Mucosa of descending colon (tissue), 3 donors: ENCODE measurements at regions not wholly inside any gene's neighbourhood (a gene's known extent, or its start where the extent isn't known, plus 50 kb on each side); places are given as distances from the start of the nearest gene placed in this dataset.
"Not testable (repeated sequence)": the region's sequence is repeated elsewhere in the genome, so short reads cannot be mapped to it uniquely, and the experiment has no call there.

ENCODE experiments used
- ATAC-seq: fragments of 200-7000 bp; cut with Tn5 transposase; one replicate; pipeline ENCODE4 v1.9.1; 2020; ENCODE audit warnings: mild to moderate bottlenecking, moderate library complexity
- DNase-seq, 3 donors: peaks; one replicate each; pipeline ENCODE4 v3.0.0-alpha.2; 2020
- H3K36me3 ChIP-seq: fragments of 200-600 bp; one replicate; pipeline ENCODE4 v1.8.0; 2021; ENCODE audit warnings: low read depth, mild to moderate bottlenecking
- H3K4me1 ChIP-seq: fragments of 200-600 bp; one replicate; pipeline ENCODE4 v1.8.0; 2021; ENCODE audit warnings: low read depth, mild to moderate bottlenecking
- H3K4me3 ChIP-seq: fragments of 200-600 bp; one replicate; pipeline ENCODE4 v1.8.0; 2021; ENCODE audit warnings: mild to moderate bottlenecking
- H3K9me3 ChIP-seq: fragments of 200-600 bp; one replicate; pipeline ENCODE4 v1.8.0; 2021; ENCODE audit warnings: mild to moderate bottlenecking
- intact Hi-C, 2 donors: fragments of 100-400 bp; cut with DNase I in 1 of 2; cut with micrococcal nuclease in 1 of 2; formaldehyde crosslinking; loops; one replicate each; pipeline versions ENCODE4 v1.11.0 to v1.11.1; 2022; cut with DNase I, micrococcal nuclease
- TF ChIP-seq, protein P1 (sequence below): fragments of 200-600 bp; IDR thresholded peaks from one replicate; pipeline ENCODE4 v1.8.0; 2022; ENCODE audit warnings: antibody characterized with exemption, mild to moderate bottlenecking
- donor health status: DM: no; HTN: no; CAD: no; lungs with moderate emphysema.
- donor health status: DM: no; HTN: no; CAD: no.
- donor health status: DM: no; HTN: yes; CAD: no.

GRCh38 chr3:154850921-154851320, 229.2 kb upstream of the MME start:
- TF ChIP-seq, protein P1, sequence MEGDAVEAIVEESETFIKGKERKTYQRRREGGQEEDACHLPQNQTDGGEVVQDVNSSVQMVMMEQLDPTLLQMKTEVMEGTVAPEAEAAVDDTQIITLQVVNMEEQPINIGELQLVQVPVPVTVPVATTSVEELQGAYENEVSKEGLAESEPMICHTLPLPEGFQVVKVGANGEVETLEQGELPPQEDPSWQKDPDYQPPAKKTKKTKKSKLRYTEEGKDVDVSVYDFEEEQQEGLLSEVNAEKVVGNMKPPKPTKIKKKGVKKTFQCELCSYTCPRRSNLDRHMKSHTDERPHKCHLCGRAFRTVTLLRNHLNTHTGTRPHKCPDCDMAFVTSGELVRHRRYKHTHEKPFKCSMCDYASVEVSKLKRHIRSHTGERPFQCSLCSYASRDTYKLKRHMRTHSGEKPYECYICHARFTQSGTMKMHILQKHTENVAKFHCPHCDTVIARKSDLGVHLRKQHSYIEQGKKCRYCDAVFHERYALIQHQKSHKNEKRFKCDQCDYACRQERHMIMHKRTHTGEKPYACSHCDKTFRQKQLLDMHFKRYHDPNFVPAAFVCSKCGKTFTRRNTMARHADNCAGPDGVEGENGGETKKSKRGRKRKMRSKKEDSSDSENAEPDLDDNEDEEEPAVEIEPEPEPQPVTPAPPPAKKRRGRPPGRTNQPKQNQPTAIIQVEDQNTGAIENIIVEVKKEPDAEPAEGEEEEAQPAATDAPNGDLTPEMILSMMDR, result no peak
- Histone ChIP-seq H3K4me1 (no peaks in the 10 kb centered on the region), H3K4me3 (no peak overlapping the region), H3K9me3 (no peaks in the 10 kb centered on the region), H3K36me3 (no peaks in the 10 kb centered on the region)
- intact Hi-C loops, result no loop called here
- DNase-seq, result no peak
- peak; percentile 51 for ATAC-seq

DNA sequence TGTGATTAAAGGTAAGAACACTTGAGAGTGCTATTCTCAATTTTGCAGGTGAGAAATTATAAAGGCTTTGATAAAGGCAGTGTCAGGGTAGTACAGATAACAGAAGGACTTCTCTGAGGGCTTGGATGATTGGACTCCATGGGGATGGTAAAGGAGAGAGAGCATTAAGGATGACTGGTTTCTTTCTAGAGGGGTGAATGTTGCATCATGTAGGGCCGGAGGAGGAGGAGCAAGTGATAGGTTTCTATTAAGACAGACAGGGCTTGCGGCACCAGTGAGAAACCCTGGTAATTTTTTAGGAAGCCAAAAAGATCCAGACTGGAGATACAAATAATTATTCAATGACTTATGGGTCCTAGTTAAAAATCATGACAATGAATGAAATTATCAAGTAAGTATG, 230.7 kb upstream of the MME start:
- Histone ChIP-seq H3K36me3 (no peaks in the 10 kb centered on the region), H3K9me3 (no peaks in the 10 kb centered on the region), H3K4me1 (no peaks in the 10 kb centered on the region), H3K4me3 (no peak overlapping the region)
- TF ChIP-seq, protein P1, result no peak
- intact Hi-C loops, result no loop called here
- DNase-seq, result no peak
- ATAC-seq, result no peak

DNA sequence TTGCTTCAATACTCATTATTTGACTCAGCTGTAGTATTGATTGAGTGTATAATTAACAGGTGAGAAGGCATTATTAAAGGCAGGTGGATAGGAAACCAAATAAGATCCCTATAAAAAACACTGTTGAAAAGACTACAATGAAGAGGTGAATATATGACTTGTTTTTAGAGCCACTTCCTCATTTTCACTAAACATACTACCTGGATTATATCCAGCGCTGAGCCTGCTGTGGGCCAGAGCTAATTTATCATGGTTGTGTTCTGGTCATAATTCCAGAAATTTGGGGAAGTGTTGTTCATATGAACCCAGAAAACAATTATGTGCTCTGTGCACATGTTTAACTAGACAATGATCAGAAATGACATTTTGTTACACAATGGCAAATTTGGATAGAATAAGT, 235.3 kb upstream of the MME start:
- no peaks in the 10 kb centered on the region for H3K36me3 ChIP-seq
- peak in 1 of 3 donors; percentile 20 for DNase-seq
- H3K4me1 ChIP-seq, result no peaks in the 10 kb centered on the region
- H3K4me3 ChIP-seq, result no peak overlapping the region
- intact Hi-C loops, result no loop called here
- TF ChIP-seq, protein P1, result no peak
- ATAC-seq, result peak; percentile 46
- H3K9me3 ChIP-seq, result no peaks in the 10 kb centered on the region

DNA sequence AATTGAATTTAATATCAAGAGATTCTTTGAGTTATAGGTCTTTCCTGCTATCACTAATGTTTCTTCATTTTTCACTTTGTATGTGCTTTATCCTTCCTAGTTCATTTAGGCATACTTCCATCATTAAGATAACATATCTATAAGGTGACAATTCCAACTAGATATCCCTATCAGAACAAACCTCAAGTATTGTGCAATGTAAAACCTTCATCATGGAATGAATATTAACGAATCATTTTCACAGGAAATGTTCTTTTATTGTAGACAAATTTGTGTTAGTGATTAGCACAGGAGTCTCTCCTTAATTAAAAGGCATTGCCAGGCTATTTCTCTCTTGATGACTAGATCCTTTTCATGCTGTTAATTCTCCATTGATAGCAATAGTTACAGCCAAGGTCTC, 236.5 kb upstream of the MME start:
- TF ChIP-seq, protein P1, result no peak
- ATAC-seq (no peak), DNase-seq (no peak)
- Histone ChIP-seq H3K9me3 (no peaks in the 10 kb centered on the region), H3K4me3 (no peak overlapping the region), H3K4me1 (no peaks in the 10 kb centered on the region), H3K36me3 (no peaks in the 10 kb centered on the region)
- intact Hi-C loops, result no loop called here

DNA sequence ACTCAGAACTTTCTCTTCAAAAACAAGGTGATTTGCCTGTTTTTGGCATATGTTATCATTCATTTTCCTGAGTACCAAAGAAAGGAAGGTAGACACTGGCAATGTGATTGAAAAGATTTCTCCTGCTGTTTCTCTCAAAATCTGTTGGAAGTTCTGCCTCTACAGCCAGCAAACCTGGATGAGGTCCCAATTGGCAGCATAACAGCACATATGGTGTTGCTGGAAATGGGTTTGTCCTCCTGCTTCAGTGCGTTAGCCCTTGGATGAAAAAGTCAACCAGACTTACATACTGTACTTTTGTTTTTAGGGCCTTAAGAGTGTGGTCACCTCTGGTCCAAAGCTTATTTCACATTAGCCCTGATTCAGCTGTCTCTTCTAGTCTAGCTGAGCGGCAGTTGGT, 237.6 kb upstream of the MME start:
- Histone ChIP-seq H3K4me1 (no peaks in the 10 kb centered on the region), H3K36me3 (no peaks in the 10 kb centered on the region), H3K4me3 (no peak overlapping the region), H3K9me3 (no peaks in the 10 kb centered on the region)
- ATAC-seq (no peak), DNase-seq (no peak)
- TF ChIP-seq, protein P1, result no peak
- intact Hi-C loops, result no loop called here

- H3K36me3 ChIP-seq, result no peaks in the 10 kb centered on the region
- ATAC-seq, result peak; percentile 97
- H3K4me3 ChIP-seq, result no peak overlapping the region
- H3K4me1 ChIP-seq, result peaks cover 4% of the 10 kb centered on the region
- intact Hi-C loops, result no loop called here
- H3K9me3 ChIP-seq, result no peaks in the 10 kb centered on the region
- no peak for DNase-seq
- TF ChIP-seq, protein P1, result no peak
Measured at GRCh38 chr3:154835639-154836038, 244.5 kb upstream of the MME start.

DNA sequence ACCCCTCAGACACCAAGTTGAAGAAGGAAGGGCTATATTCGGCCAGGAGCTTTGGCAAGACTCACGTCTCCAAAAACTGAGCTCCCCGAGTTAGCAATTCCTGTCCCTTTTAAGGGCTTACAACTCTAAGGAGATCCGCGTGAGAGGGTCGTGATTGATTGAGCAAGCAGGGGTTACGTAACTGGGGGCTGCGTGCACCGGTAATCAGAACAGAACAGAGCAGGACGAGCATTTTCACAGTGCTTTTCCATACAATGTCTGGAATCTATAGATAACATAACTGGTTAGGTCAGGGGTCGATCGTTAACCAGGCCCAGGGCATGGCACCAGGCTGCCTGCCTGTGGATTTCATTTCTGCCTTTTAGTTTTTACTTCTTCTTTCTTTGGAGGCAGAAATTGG, 245.3 kb upstream of the MME start:
- ATAC-seq, H3K4me1 ChIP-seq, H3K9me3 ChIP-seq, DNase-seq, H3K36me3 ChIP-seq, intact Hi-C loops, H3K4me3 ChIP-seq: not testable (repeated sequence)
